GM12878 (cell line): ENCODE measurements at regions not wholly inside any gene's neighbourhood (a gene's known extent, or its start where the extent isn't known, plus 50 kb on each side); places are given as distances from the start of the nearest gene placed in this dataset.

Experiments used
- ATAC-seq: fragments of 200-7000 bp; cut with Tn5 transposase; 3 replicates; pipeline ENCODE4 v1.9.1; 2020; ENCODE audit warnings: mild to moderate bottlenecking, moderate library complexity
- BruUV-seq: library from RNA; stranded (reverse); fragments of 400-500 nt; replicated peaks from 2 replicates; lab custom pipeline; 2021; lab: Mats Ljungman, UMichigan
- CTCF ChIA-PET: fragments of 300-600 bp; sonication (Branson Sonifier 250); formaldehyde crosslinking; extraction: SDS; loops from one replicate; lab custom pipeline; 2021; ENCODE audit warnings: inconsistent platforms; lab: Yijun Ruan, JAX
- POLR2A ChIA-PET: fragments of 350-600 bp; formaldehyde crosslinking; extraction: SDS; loops from one replicate; lab custom pipeline; 2021; ENCODE audit warnings: inconsistent platforms; lab: Charles Lee
- RAD21 ChIA-PET: fragments of 300-600 bp; sonication (Branson Sonifier 250); formaldehyde crosslinking; loops from one replicate; lab custom pipeline; 2023; ENCODE audit warnings: antibody characterized with exemption; ENCODE audit not compliant: unreplicated experiment; lab: Charles Lee
- SMC1A ChIA-PET: fragments of 300-600 bp; sonication (Branson Sonifier 250); formaldehyde crosslinking; loops from one replicate; lab custom pipeline; 2023; ENCODE audit not compliant: unreplicated experiment, uncharacterized antibody; lab: Charles Lee
- DNase-seq: peaks from one replicate; pipeline ENCODE4 v3.0.0-alpha.2; 2011; ENCODE audit warnings: low read depth, low spot score
- FAIRE-seq: peaks from 3 replicates; lab custom pipeline; 2011; peaks lifted over from hg19 to GRCh38; lab: Jason Lieb, UNC
- H2AFZ ChIP-seq: 2 replicates; pipeline ENCODE4 v1.6.0; 2011; ENCODE audit warnings: low read depth, low read length, control low read depth; ENCODE audit not compliant: control insufficient read depth
- H3K27ac ChIP-seq: 2 replicates; pipeline ENCODE4 v1.5.1; 2011; ENCODE audit warnings: control low read depth; ENCODE audit not compliant: control insufficient read depth, insufficient read depth
- H3K27me3 ChIP-seq, 2 experiments: replicated peaks in 1 of 2; 2 replicates each; pipeline versions ENCODE4 v1.6.0 to v1.6.1; 2011; ENCODE audit warnings: low read length in 1 of 2; ENCODE audit not compliant: control insufficient read depth in 2 of 2, insufficient read depth in 2 of 2
- H3K36me3 ChIP-seq, 2 experiments: 2 replicates each; pipeline ENCODE4 v1.5.1; 2011; ENCODE audit warnings: low read length in 1 of 2; ENCODE audit not compliant: control insufficient read depth in 2 of 2, insufficient read depth in 2 of 2
- H3K4me1 ChIP-seq: 2 replicates; pipeline ENCODE4 v1.6.1; 2011; ENCODE audit warnings: mild to moderate bottlenecking, low read length, moderate library complexity, mixed read lengths; ENCODE audit not compliant: control insufficient read depth, insufficient read depth
- H3K4me2 ChIP-seq: 2 replicates; pipeline ENCODE4 v1.6.0; 2011; ENCODE audit warnings: control low read depth; ENCODE audit not compliant: control insufficient read depth, insufficient read depth
- H3K4me3 ChIP-seq: fragments of 200-600 bp; sonication (generic); 2 replicates; pipeline ENCODE4 v1.5.1; 2016
- H3K79me2 ChIP-seq: 2 replicates; pipeline ENCODE4 v1.6.0; 2011; ENCODE audit warnings: low read length; ENCODE audit not compliant: control insufficient read depth, insufficient read depth
- H3K9ac ChIP-seq: 2 replicates; pipeline ENCODE4 v1.8.0; 2011; ENCODE audit warnings: low read length, control low read depth, mixed read lengths; ENCODE audit not compliant: control insufficient read depth, insufficient read depth
- H3K9me3 ChIP-seq: replicated peaks from 3 replicates; pipeline ENCODE4 v1.5.1; 2011; ENCODE audit warnings: mild to moderate bottlenecking, low read length; ENCODE audit not compliant: control insufficient read depth, insufficient read depth
- H4K20me1 ChIP-seq: 2 replicates; pipeline ENCODE4 v1.6.0; 2011; ENCODE audit not compliant: control insufficient read depth, insufficient read depth
- CEBPB ChIP-seq, 2 experiments: fragments of 150-350 bp in 1 of 2; IDR thresholded peaks; 2 replicates each; pipeline ENCODE4 v1.6.1; 2012 to 2014; ENCODE audit warnings: low read depth in 2 of 2, low read length in 2 of 2, borderline replicate concordance in 1 of 2, inconsistent platforms in 1 of 2
- CTCF ChIP-seq, 3 experiments: IDR thresholded peaks in 2 of 3; conservative IDR thresholded peaks in 1 of 3; 2 replicates each; pipeline ENCODE4 v1.5.1; 2011; ENCODE audit warnings: low read depth in 3 of 3, low read length in 3 of 3, mild to moderate bottlenecking in 3 of 3, control low read depth in 2 of 3, moderate library complexity in 2 of 3, inconsistent platforms in 1 of 3, mixed read lengths in 1 of 3; ENCODE audit not compliant: control insufficient read depth in 2 of 3, insufficient read depth in 1 of 3; ENCODE audit errors: extremely low read depth in 1 of 3
- TCF7 ChIP-seq: IDR thresholded peaks from 2 replicates; pipeline ENCODE4 v1.6.1; 2014; ENCODE audit warnings: antibody characterized with exemption, borderline replicate concordance
- ZNF24 ChIP-seq: fragments of 450-650 bp; IDR thresholded peaks from 2 replicates; pipeline ENCODE4 v1.6.1; 2017; ENCODE audit warnings: antibody characterized with exemption, mild to moderate bottlenecking
- WGBS: methylation state at CpG from one replicate; pipeline ENCODE4 v1.1.6; 2016; ENCODE audit warnings: low lambda C conversion rate; ENCODE audit not compliant: insufficient replicate concordance, insufficient coverage; ENCODE audit errors: missing lambda C conversion rate; 5-methylcytosine and 5-hydroxymethylcytosine counted together
- in situ Hi-C: fragments of 300-500 bp; cut with MboI; formaldehyde crosslinking; loops from 9 replicates; pipeline ENCODE4 v1.14.3; 2018; ENCODE audit warnings: mixed read lengths
- intact Hi-C: fragments of 100-400 bp; cut with micrococcal nuclease; formaldehyde crosslinking; loops from one replicate; pipeline ENCODE4 v1.14.2; 2022; ENCODE audit not compliant: unreplicated experiment

- no peaks in the 10 kb centered on the region for H3K9me3 ChIP-seq
- H3K27ac ChIP-seq: no peak overlapping the region
- H3K4me3 ChIP-seq: no peak overlapping the region
- H4K20me1 ChIP-seq: no peaks in the 10 kb centered on the region
- in situ Hi-C loops (no loop called here), intact Hi-C loops (no loop called here)
- no peaks in the 10 kb centered on the region for H3K36me3 ChIP-seq
- CTCF ChIA-PET: no interaction called here
- no peak overlapping the region for H3K4me2 ChIP-seq
- H3K79me2 ChIP-seq: no peaks in the 10 kb centered on the region
- H2AFZ ChIP-seq: no peak overlapping the region
- POLR2A ChIA-PET: no interaction called here
- SMC1A ChIA-PET: no interaction called here
- 43% methylated on average over 2 of the region's 2 CpGs for WGBS
- FAIRE-seq (no peak), ATAC-seq (no peak), DNase-seq (no peak)
- H3K27me3 ChIP-seq: no peaks in the 10 kb centered on the region
- H3K4me1 ChIP-seq: no peaks in the 10 kb centered on the region
- no TSS peak for BruUV-seq
- no peak overlapping the region for H3K9ac ChIP-seq
- no peak for TF ChIP-seq CTCF (IDR thresholded peaks at IDR 0.05 in 2 of 3, conservative IDR thresholded peaks at IDR 0.05 in 1 of 3; ENCODE audit: control insufficient read depth in 2 of 3, extremely low read depth in 1 of 3, insufficient read depth in 1 of 3, low read depth in 3 of 3, low read length in 3 of 3)
- no peak for TF ChIP-seq TCF7
- no peak for TF ChIP-seq CEBPB (IDR thresholded peaks at IDR 0.05; ENCODE audit: borderline replicate concordance in 1 of 2, low read depth in 2 of 2, low read length in 2 of 2)
- 0 out of 2 replicates have a peak, but pooled peaks have one; percentile 47 for TF ChIP-seq ZNF24
- RAD21 ChIA-PET: no interaction called here
Measured at GRCh38 chr4:186838295-186838694, 114.6 kb upstream of the FAT1 start.
